ENCODE measurements at regions not wholly inside any gene's neighbourhood (a gene's known extent, or its start where the extent isn't known, plus 50 kb on each side); places are given as distances from the start of the nearest gene placed in this dataset.

GRCh38 chr21:15562748-15563147 is 167.0 kb upstream of the USP25 start:
- FAIRE-seq (no peak), ATAC-seq (no peak), DNase-seq (ENCODE audit: low spot score) (no peak)
- no peak overlapping the region for H3K27ac ChIP-seq (ENCODE audit: extremely low read length, insufficient read depth, low read length)
- H3K9ac ChIP-seq (ENCODE audit: insufficient read depth, low read depth, low read length), result no peak overlapping the region
- no TSS peak for BruUV-seq (replicated peaks)
- no peaks in the 10 kb centered on the region for H3K4me1 ChIP-seq (ENCODE audit: insufficient read depth, low read length)
- no peaks in the 10 kb centered on the region for H3K36me3 ChIP-seq (replicated peaks in 1 of 2; ENCODE audit: control insufficient read depth in 1 of 2, insufficient read depth in 2 of 2, low read length in 2 of 2)
- no peaks in the 10 kb centered on the region for H4K20me1 ChIP-seq (ENCODE audit: insufficient read depth, low read length)
- no peak overlapping the region for H3K4me2 ChIP-seq (ENCODE audit: low read depth, low read length)
- ChIA-PET CTCF (ENCODE audit: low intra/inter-chr PET ratio, low total read pairs) (no interaction called here), POLR2A (no interaction called here)
- no peak overlapping the region for H2AFZ ChIP-seq (ENCODE audit: low read length)
- TF ChIP-seq ZNF343 (CRISPR knock-in tag; IDR thresholded peaks at IDR 0.05), result no peak
- TF ChIP-seq ZNF235 (CRISPR knock-in tag; IDR thresholded peaks at IDR 0.05; ENCODE audit: borderline replicate concordance), result no peak
- peak; percentile 77 to 83 for TF ChIP-seq MAFK (conservative IDR thresholded peaks at IDR 0.05 in 1 of 2, IDR thresholded peaks at IDR 0.05 in 1 of 2; ENCODE audit: low read length in 2 of 2)
- peak; percentile 81 for TF ChIP-seq MAFF (IDR thresholded peaks at IDR 0.05; ENCODE audit: low read depth, low read length)
- no peak for TF ChIP-seq TBP (CRISPR knock-in tag; IDR thresholded peaks at IDR 0.05)
- intact Hi-C loops (cut with micrococcal nuclease; ENCODE audit: unreplicated experiment), result no loop called here
- H3K27me3 ChIP-seq (ENCODE audit: control insufficient read depth in 1 of 2, insufficient read depth in 2 of 2, low read length in 2 of 2), result no peaks in the 10 kb centered on the region; a peak in 2 of 5 replicates
- no peaks in the 10 kb centered on the region for H3K9me3 ChIP-seq (ENCODE audit: low read length)
- H3K4me3 ChIP-seq (replicated peaks in 1 of 3; ENCODE audit: insufficient read depth in 1 of 3, low read depth in 2 of 3, low read length in 3 of 3), result no peak overlapping the region
- in situ Hi-C loops (cut with HindIII; ENCODE audit: extremely low pct_ligation_motif_present, low pct_unique_long_range_greater_than_20kb), result no loop called here
- no peaks in the 10 kb centered on the region for H3K79me2 ChIP-seq (ENCODE audit: insufficient read depth, low read length)

DNA sequence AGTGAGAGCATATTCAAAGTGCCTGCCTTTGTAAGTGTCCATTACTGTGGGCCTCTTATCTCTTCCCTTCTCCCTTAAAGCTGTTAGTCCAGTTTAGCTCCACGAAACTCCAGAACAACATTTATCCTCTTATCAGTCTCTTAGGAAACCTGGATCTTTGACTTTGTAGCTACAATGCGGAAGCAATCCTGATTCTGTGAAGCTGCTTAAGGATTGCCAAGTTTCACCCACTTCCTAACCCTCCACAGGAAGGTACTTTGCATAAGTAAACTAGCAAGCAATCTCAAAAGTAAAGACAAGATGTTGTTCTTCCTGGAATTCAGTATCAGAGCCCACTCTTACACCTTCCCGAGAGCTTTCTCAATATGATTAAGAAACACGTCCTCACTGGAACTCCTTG is 164.9 kb upstream of the USP25 start:
- no peak overlapping the region for H2AFZ ChIP-seq (ENCODE audit: low read length)
- no peaks in the 10 kb centered on the region for H3K9me3 ChIP-seq (ENCODE audit: low read length)
- H3K27me3 ChIP-seq (ENCODE audit: control insufficient read depth in 1 of 2, insufficient read depth in 2 of 2, low read length in 2 of 2), result no peaks in the 10 kb centered on the region; a peak in 1 of 5 replicates
- intact Hi-C loops (cut with micrococcal nuclease; ENCODE audit: unreplicated experiment) (no loop called here), in situ Hi-C loops (cut with HindIII; ENCODE audit: extremely low pct_ligation_motif_present, low pct_unique_long_range_greater_than_20kb) (no loop called here)
- no peak overlapping the region for H3K4me3 ChIP-seq (replicated peaks in 1 of 3; ENCODE audit: insufficient read depth in 1 of 3, low read depth in 2 of 3, low read length in 3 of 3)
- POLR2A ChIA-PET, result no interaction called here
- WGBS (ENCODE audit: low lambda C conversion rate), result 34% methylated on average over 4 of the region's 4 CpGs
- ATAC-seq, result no peak
- FAIRE-seq, result no peak
- BruUV-seq (replicated peaks), result no TSS peak
- CTCF ChIA-PET (ENCODE audit: low intra/inter-chr PET ratio, low total read pairs), result no interaction called here
- DNase-seq (ENCODE audit: low spot score), result no peak
- H3K27ac ChIP-seq (ENCODE audit: extremely low read length, insufficient read depth, low read length), result no peak overlapping the region
- no peaks in the 10 kb centered on the region for H3K36me3 ChIP-seq (replicated peaks in 1 of 2; ENCODE audit: control insufficient read depth in 1 of 2, insufficient read depth in 2 of 2, low read length in 2 of 2)
- H4K20me1 ChIP-seq (ENCODE audit: insufficient read depth, low read length), result no peaks in the 10 kb centered on the region
- no peak overlapping the region for H3K4me2 ChIP-seq (ENCODE audit: low read depth, low read length)
- no peak overlapping the region for H3K9ac ChIP-seq (ENCODE audit: insufficient read depth, low read depth, low read length)
- no peaks in the 10 kb centered on the region for H3K4me1 ChIP-seq (ENCODE audit: insufficient read depth, low read length)
- H3K79me2 ChIP-seq (ENCODE audit: insufficient read depth, low read length), result no peaks in the 10 kb centered on the region
- TF ChIP-seq KLF12 (CRISPR knock-in tag; IDR thresholded peaks at IDR 0.05; ENCODE audit: borderline replicate concordance) (no peak), MBNL3 (CRISPR knock-in tag; conservative IDR thresholded peaks at IDR 0.05) (no peak), ZNF367 (CRISPR knock-in tag; IDR thresholded peaks at IDR 0.05; ENCODE audit: borderline replicate concordance) (no peak), SP4 (CRISPR knock-in tag; IDR thresholded peaks at IDR 0.05) (no peak), ZNF235 (CRISPR knock-in tag; IDR thresholded peaks at IDR 0.05; ENCODE audit: borderline replicate concordance) (no peak), ZNF460 (CRISPR knock-in tag; IDR thresholded peaks at IDR 0.05; ENCODE audit: borderline replicate concordance) (no peak), HIVEP1 (CRISPR knock-in tag; IDR thresholded peaks at IDR 0.05) (no peak), ZZZ3 (CRISPR knock-in tag; IDR thresholded peaks at IDR 0.05; ENCODE audit: borderline replicate concordance) (no peak), ZNF296 (CRISPR knock-in tag; conservative IDR thresholded peaks at IDR 0.05) (no peak), HNRNPK (IDR thresholded peaks at IDR 0.05; ENCODE audit: low read depth, low read length, poor library complexity, severe bottlenecking) (no peak), REPIN1 (CRISPR knock-in tag; IDR thresholded peaks at IDR 0.05; ENCODE audit: borderline replicate concordance, low read depth) (no peak), SALL1 (CRISPR knock-in tag; IDR thresholded peaks at IDR 0.05) (no peak), ZNF362 (CRISPR knock-in tag; IDR thresholded peaks at IDR 0.05; ENCODE audit: borderline replicate concordance) (no peak)
- TF ChIP-seq, protein P1, sequence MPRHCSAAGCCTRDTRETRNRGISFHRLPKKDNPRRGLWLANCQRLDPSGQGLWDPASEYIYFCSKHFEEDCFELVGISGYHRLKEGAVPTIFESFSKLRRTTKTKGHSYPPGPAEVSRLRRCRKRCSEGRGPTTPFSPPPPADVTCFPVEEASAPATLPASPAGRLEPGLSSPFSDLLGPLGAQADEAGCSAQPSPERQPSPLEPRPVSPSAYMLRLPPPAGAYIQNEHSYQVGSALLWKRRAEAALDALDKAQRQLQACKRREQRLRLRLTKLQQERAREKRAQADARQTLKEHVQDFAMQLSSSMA (CRISPR knock-in tag; IDR thresholded peaks at IDR 0.05), result no peak
